Epithelial cell of prostate (primary cell): ENCODE measurements at regions not wholly inside any gene's neighbourhood (a gene's known extent, or its start where the extent isn't known, plus 50 kb on each side); places are given as distances from the start of the nearest gene placed in this dataset.
"Not testable (repeated sequence)": the region's sequence is repeated elsewhere in the genome, so short reads cannot be mapped to it uniquely, and the experiment has no call there.

ENCODE experiments used
- DNase-seq: peaks from one replicate; pipeline ENCODE4 v3.0.0-alpha.2; 2011; ENCODE audit warnings: low read depth, low spot score
- H3K27ac ChIP-seq: fragments of 450-650 bp; 2 replicates; pipeline ENCODE4 v1.5.1; 2017; ENCODE audit warnings: mild to moderate bottlenecking

- not testable (repeated sequence) for H3K27ac ChIP-seq, DNase-seq
Observed at GRCh38 chr5:27119736-27120321, 81.4 kb upstream of the CDH9 start.

- no peak for DNase-seq
Observed at GRCh38 chr5:27103486-27103885, 65.1 kb upstream of the CDH9 start.

GRCh38 chr5:27095761-27096160 is 57.4 kb upstream of the CDH9 start:
- DNase-seq: not testable (repeated sequence)
- H3K27ac ChIP-seq: peak overlapping the region; percentile 81

More at GRCh38 chr5:27103486-27103885, 65.1 kb upstream of the CDH9 start:
- no peak overlapping the region for H3K27ac ChIP-seq

- no peak for DNase-seq
- H3K27ac ChIP-seq: no peak overlapping the region
Observed at GRCh38 chr5:27093279-27093678, 54.9 kb upstream of the CDH9 start.

- H3K27ac ChIP-seq: no peak overlapping the region
- no peak for DNase-seq
Observed at GRCh38 chr5:27091858-27092257, 53.5 kb upstream of the CDH9 start.

- DNase-seq: not testable (repeated sequence)
Observed at GRCh38 chr5:27088822-27089221, 50.4 kb upstream of the CDH9 start.

More at GRCh38 chr5:27088822-27089221, 50.4 kb upstream of the CDH9 start:
- H3K27ac ChIP-seq: not testable (repeated sequence)
